Left lung (tissue), 4 donors: ENCODE measurements at regions not wholly inside any gene's neighbourhood (a gene's known extent, or its start where the extent isn't known, plus 50 kb on each side); places are given as distances from the start of the nearest gene placed in this dataset.

ENCODE experiments used
- ATAC-seq: fragments of 200-7000 bp; cut with Tn5 transposase; one replicate; pipeline ENCODE4 v1.9.1; 2020; ENCODE audit warnings: moderate library complexity
- DNase-seq, 4 donors: peaks; one replicate each; pipeline ENCODE4 v3.0.0-alpha.2; 2013 to 2020
- H3K27ac ChIP-seq, 2 donors: fragments of 200-600 bp; sonication (generic) in 1 of 2; one replicate each; pipeline versions ENCODE4 v1.5.0 to v1.8.0; 2020 to 2021
- H3K27me3 ChIP-seq, 2 donors: fragments of 200-600 bp; sonication (generic) in 1 of 2; one replicate each; pipeline versions ENCODE4 v1.5.0 to v1.8.0; 2020 to 2021
- H3K36me3 ChIP-seq, 2 donors: fragments of 200-600 bp; sonication (generic) in 1 of 2; one replicate each; pipeline versions ENCODE4 v1.5.0 to v1.8.0; 2020 to 2021
- H3K4me1 ChIP-seq, 2 donors: fragments of 200-600 bp; one replicate each; pipeline ENCODE4 v1.8.0; 2021
- H3K4me3 ChIP-seq, 2 donors: fragments of 200-600 bp; sonication (generic) in 1 of 2; one replicate each; pipeline versions ENCODE4 v1.5.0 to v1.8.0; 2020 to 2021; ENCODE audit warnings: mild to moderate bottlenecking in 1 of 2
- H3K9me3 ChIP-seq, 2 donors: fragments of 200-600 bp; sonication (generic) in 1 of 2; one replicate each; pipeline versions ENCODE4 v1.5.0 to v1.8.0; 2020 to 2021
- CTCF ChIP-seq, 2 donors: fragments of 200-600 bp; sonication (generic) in 1 of 2; IDR thresholded peaks; one replicate each; pipeline versions ENCODE4 v1.5.0 to v1.8.0; 2021; ENCODE audit warnings: antibody characterized with exemption in 2 of 2
- intact Hi-C, 2 donors: fragments of 100-400 bp; cut with DNase I; formaldehyde crosslinking; loops; one replicate each; pipeline versions ENCODE4 v1.11.2 to v1.14.2; 2022
- donor health status: DM: no; HTN: yes; CAD: no.
- donor health status: DM: no; HTN: no; CAD: no.

GRCh38 chrX:45773572-45773971, 572.9 kb upstream of the DIPK2B start:
- Histone ChIP-seq H3K4me3 (no peak overlapping the region), H3K9me3 (no peaks in the 10 kb centered on the region), H3K4me1 (peaks cover 0 to 30% of the 10 kb centered on the region in 2 donors), H3K36me3 (no peaks in the 10 kb centered on the region), H3K27ac (no peak overlapping the region), H3K27me3 (no peaks in the 10 kb centered on the region)
- intact Hi-C loops: no loop called here
- TF ChIP-seq CTCF (IDR thresholded peaks at IDR 0.05): no peak
- DNase-seq (no peak), ATAC-seq (no peak)

- H3K4me1 ChIP-seq: peaks cover 0 to 22% of the 10 kb centered on the region in 2 donors
- no peaks in the 10 kb centered on the region for H3K9me3 ChIP-seq
- DNase-seq: peak in 1 of 4 donors; percentile 79
- H3K36me3 ChIP-seq: no peaks in the 10 kb centered on the region
- ATAC-seq: peak; percentile 33
- no peaks in the 10 kb centered on the region for H3K27me3 ChIP-seq
- peak overlapping the region; percentile 84 to 90 for H3K27ac ChIP-seq
- H3K4me3 ChIP-seq: peak overlapping the region in 1 of 2 donors; percentile 49
- no peak for TF ChIP-seq CTCF (IDR thresholded peaks at IDR 0.05)
- intact Hi-C loops: no loop called here
Observed at GRCh38 chrX:45771560-45772340, 571.1 kb upstream of the DIPK2B start.

GRCh38 chrX:45771114-45771513, 570.4 kb upstream of the DIPK2B start:
- H3K27me3 ChIP-seq: no peaks in the 10 kb centered on the region
- no peak for TF ChIP-seq CTCF (IDR thresholded peaks at IDR 0.05)
- peak in 1 of 4 donors; percentile 42 for DNase-seq

GRCh38 chrX:45769761-45770582, 569.3 kb upstream of the DIPK2B start:
- ATAC-seq: peak; percentile 85
- Histone ChIP-seq H3K27me3 (no peaks in the 10 kb centered on the region), H3K4me1 (peaks cover 0 to 33% of the 10 kb centered on the region in 2 donors), H3K36me3 (no peaks in the 10 kb centered on the region), H3K9me3 (no peaks in the 10 kb centered on the region), H3K27ac (peak overlapping the region; percentile 84 to 90), H3K4me3 (peak overlapping the region; percentile 31 to 49)
- intact Hi-C loops: no loop called here
- peak; percentile 53 to 87 (median 78) for DNase-seq
- no peak for TF ChIP-seq CTCF (IDR thresholded peaks at IDR 0.05)

More at GRCh38 chrX:45771114-45771513, 570.4 kb upstream of the DIPK2B start:
- no peaks in the 10 kb centered on the region for H3K36me3 ChIP-seq
- peak; percentile 62 for ATAC-seq
- intact Hi-C loops: no loop called here
- H3K27ac ChIP-seq: peak overlapping the region; percentile 84 to 90
- H3K4me1 ChIP-seq: peaks cover 0 to 22% of the 10 kb centered on the region in 2 donors
- peak overlapping the region; percentile 7 to 49 for H3K4me3 ChIP-seq
- H3K9me3 ChIP-seq: no peaks in the 10 kb centered on the region
